ENCODE measurements at regions not wholly inside any gene's neighbourhood (a gene's known extent, or its start where the extent isn't known, plus 50 kb on each side); places are given as distances from the start of the nearest gene placed in this dataset.

GRCh38 chr3:13166243-13167063 is 93.2 kb upstream of the IQSEC1 start:
- TF ChIP-seq CTCF (IDR thresholded peaks at IDR 0.05) (no peak), POLR2A (IDR thresholded peaks at IDR 0.05) (no peak)

Measured in right lobe of liver (tissue), 4 donors.